HepG2 (cell line): ENCODE measurements at regions not wholly inside any gene's neighbourhood (a gene's known extent, or its start where the extent isn't known, plus 50 kb on each side); places are given as distances from the start of the nearest gene placed in this dataset.

Experiments used
- ATAC-seq: fragments of 200-7000 bp; cut with Tn5 transposase; 3 replicates; pipeline ENCODE4 v1.9.1; 2020; ENCODE audit warnings: mild to moderate bottlenecking, moderate library complexity
- BruUV-seq: library from RNA; stranded (reverse); fragments of 400-500 nt; replicated peaks from 2 replicates; lab custom pipeline; 2021; lab: Mats Ljungman, UMichigan
- CTCF ChIA-PET: fragments of 300-600 bp; formaldehyde crosslinking; extraction: SDS; loops from one replicate; lab custom pipeline; 2021; ENCODE audit warnings: low total read pairs, inconsistent platforms, low intra/inter-chr PET ratio; lab: Yijun Ruan, JAX
- POLR2A ChIA-PET: fragments of 350-600 bp; sonication (Branson Sonifier 250); formaldehyde crosslinking; loops from one replicate; lab custom pipeline; 2020; ENCODE audit warnings: antibody characterized with exemption, inconsistent platforms; lab: Yijun Ruan, JAX
- DNase-seq: peaks from one replicate; pipeline ENCODE4 v3.0.0-alpha.2; 2015; ENCODE audit warnings: low spot score
- FAIRE-seq: peaks from 3 replicates; lab custom pipeline; 2011; peaks lifted over from hg19 to GRCh38; lab: Jason Lieb, UNC
- H2AFZ ChIP-seq: one replicate; pipeline ENCODE4 v1.6.1; 2011; ENCODE audit warnings: low read length, inconsistent platforms
- H3K27ac ChIP-seq: fragments of 300-600 bp; 3 replicates; pipeline ENCODE4 v1.8.0; 2011; ENCODE audit warnings: mixed run types, mild to moderate bottlenecking, mixed read lengths, low read length, inconsistent platforms; ENCODE audit not compliant: insufficient read depth; ENCODE audit errors: extremely low read length
- H3K27me3 ChIP-seq, 2 experiments: fragments of 200-600 bp in 1 of 2; 2 replicates in 1 of 2; 3 replicates in 1 of 2; pipeline versions ENCODE4 v1.6.0 to v1.8.0; 2011; ENCODE audit warnings: low read length in 2 of 2, mild to moderate bottlenecking in 2 of 2, moderate library complexity in 2 of 2, inconsistent platforms in 1 of 2; ENCODE audit not compliant: insufficient read depth in 2 of 2, control insufficient read depth in 1 of 2
- H3K36me3 ChIP-seq, 2 experiments: fragments of 200-600 bp in 1 of 2; replicated peaks in 1 of 2; 2 replicates in 1 of 2; 3 replicates in 1 of 2; pipeline versions ENCODE4 v1.5.1 to v1.8.0; 2011; ENCODE audit warnings: low read length in 2 of 2, inconsistent platforms in 1 of 2; ENCODE audit not compliant: insufficient read depth in 2 of 2, control insufficient read depth in 1 of 2
- H3K4me1 ChIP-seq: 2 replicates; pipeline ENCODE4 v1.5.1; 2012; ENCODE audit warnings: low read length, inconsistent platforms; ENCODE audit not compliant: insufficient read depth
- H3K4me2 ChIP-seq: 2 replicates; pipeline ENCODE4 v1.6.0; 2011; ENCODE audit warnings: low read depth, low read length, inconsistent platforms
- H3K4me3 ChIP-seq, 3 experiments: fragments of 200-600 bp in 1 of 3; sonication (generic), shearing (Covaris generic) in 1 of 3; replicated peaks in 1 of 3; 2 replicates each; pipeline ENCODE4 v1.5.1; 2011 to 2016; ENCODE audit warnings: low read length in 3 of 3, inconsistent platforms in 2 of 3, low read depth in 2 of 3, mild to moderate bottlenecking in 2 of 3, control low read depth in 1 of 3, mixed read lengths in 1 of 3; ENCODE audit not compliant: insufficient read depth in 1 of 3
- H3K79me2 ChIP-seq: one replicate; pipeline ENCODE4 v1.6.1; 2011; ENCODE audit warnings: low read length, inconsistent platforms; ENCODE audit not compliant: insufficient read depth
- H3K9ac ChIP-seq: 2 replicates; pipeline ENCODE4 v1.6.0; 2011; ENCODE audit warnings: mild to moderate bottlenecking, low read depth, low read length, inconsistent platforms; ENCODE audit not compliant: insufficient read depth
- H3K9me3 ChIP-seq: 2 replicates; pipeline ENCODE4 v1.5.1; 2012; ENCODE audit warnings: mild to moderate bottlenecking, low read length
- H4K20me1 ChIP-seq: 2 replicates; pipeline ENCODE4 v1.6.0; 2011; ENCODE audit warnings: inconsistent platforms, mild to moderate bottlenecking, low read length, moderate library complexity; ENCODE audit not compliant: insufficient read depth
- CEBPB ChIP-seq: IDR thresholded peaks from 2 replicates; pipeline ENCODE4 v1.6.1; 2011; ENCODE audit warnings: low read depth, low read length, improper control_type of control experiment, borderline replicate concordance
- KLF6 ChIP-seq: IDR thresholded peaks from 2 replicates; pipeline ENCODE4 v1.8.0; 2016; ENCODE audit warnings: missing biosample characterization, missing genetic modification reagents
- MXD4 ChIP-seq: IDR thresholded peaks from 2 replicates; pipeline ENCODE4 v1.6.1; 2016; ENCODE audit warnings: mild to moderate bottlenecking, missing biosample characterization, missing genetic modification reagents
- NFIC ChIP-seq: IDR thresholded peaks from 2 replicates; pipeline ENCODE4 v1.6.1; 2012; ENCODE audit warnings: mild to moderate bottlenecking, low read length, inconsistent platforms
- RARA ChIP-seq: IDR thresholded peaks from 2 replicates; pipeline ENCODE4 v1.6.1; 2016; ENCODE audit warnings: missing genetic modification reagents, missing compliant biosample characterization
- SMAD3 ChIP-seq: sonication (generic); formaldehyde crosslinking; IDR thresholded peaks from 2 replicates; pipeline ENCODE4 v1.4.0; 2020; ENCODE audit warnings: missing genetic modification reagents
- ZBTB20 ChIP-seq: sonication (generic); formaldehyde crosslinking; IDR thresholded peaks from 2 replicates; pipeline ENCODE4 v1.8.1; 2023; ENCODE audit warnings: missing genetic modification reagents, low read depth, mild to moderate bottlenecking, borderline replicate concordance
- ZNF501 ChIP-seq: sonication (generic); formaldehyde crosslinking; IDR thresholded peaks from 2 replicates; pipeline ENCODE4 v1.5.1; 2020; ENCODE audit warnings: mild to moderate bottlenecking, moderate library complexity, missing genetic modification reagents
- ZNF562 ChIP-seq: sonication (generic); formaldehyde crosslinking; IDR thresholded peaks from 2 replicates; pipeline ENCODE4 v1.8.0; 2022; ENCODE audit warnings: missing genetic modification reagents, borderline replicate concordance
- ZNF839 ChIP-seq: sonication (generic); formaldehyde crosslinking; IDR thresholded peaks from 2 replicates; pipeline ENCODE4 v1.4.0; 2020; ENCODE audit warnings: missing genetic modification reagents, mild to moderate bottlenecking, borderline replicate concordance
- WGBS: methylation state at CpG from one replicate; pipeline ENCODE4 v1.1.6; 2017; ENCODE audit warnings: low lambda C conversion rate; 5-methylcytosine and 5-hydroxymethylcytosine counted together
- in situ Hi-C: cut with HindIII; loops from 2 replicates; pipeline ENCODE4 v1.10.0; 2017; ENCODE audit warnings: low pct_unique_long_range_greater_than_20kb; ENCODE audit not compliant: extremely low pct_ligation_motif_present
- intact Hi-C: fragments of 100-400 bp; cut with micrococcal nuclease; formaldehyde crosslinking; loops from one replicate; pipeline ENCODE4 v1.10.0; 2022; ENCODE audit not compliant: unreplicated experiment
- TF ChIP-seq, protein P1 (sequence below): sonication (generic); formaldehyde crosslinking; IDR thresholded peaks from 2 replicates; pipeline ENCODE4 v1.4.0; 2020; ENCODE audit warnings: low read depth, mild to moderate bottlenecking, missing genetic modification reagents
- TF ChIP-seq, protein P2 (sequence below), 2 experiments: sonication (generic) in 1 of 2; formaldehyde crosslinking in 1 of 2; IDR thresholded peaks; 2 replicates each; pipeline versions ENCODE4 v1.5.1 to v1.6.1; 2011 to 2020; ENCODE audit warnings: borderline replicate concordance in 1 of 2, low read depth in 1 of 2, low read length in 1 of 2, mild to moderate bottlenecking in 1 of 2, missing genetic modification reagents in 1 of 2, moderate library complexity in 1 of 2
- TF ChIP-seq, protein P3 (sequence below), 2 experiments: fragments of 450-650 bp in 1 of 2; sonication (generic) in 1 of 2; formaldehyde crosslinking; IDR thresholded peaks; 2 replicates each; pipeline versions ENCODE4 v1.5.0 to v1.8.0; 2020 to 2022; ENCODE audit warnings: mild to moderate bottlenecking in 1 of 2, missing genetic modification reagents in 1 of 2

DNA sequence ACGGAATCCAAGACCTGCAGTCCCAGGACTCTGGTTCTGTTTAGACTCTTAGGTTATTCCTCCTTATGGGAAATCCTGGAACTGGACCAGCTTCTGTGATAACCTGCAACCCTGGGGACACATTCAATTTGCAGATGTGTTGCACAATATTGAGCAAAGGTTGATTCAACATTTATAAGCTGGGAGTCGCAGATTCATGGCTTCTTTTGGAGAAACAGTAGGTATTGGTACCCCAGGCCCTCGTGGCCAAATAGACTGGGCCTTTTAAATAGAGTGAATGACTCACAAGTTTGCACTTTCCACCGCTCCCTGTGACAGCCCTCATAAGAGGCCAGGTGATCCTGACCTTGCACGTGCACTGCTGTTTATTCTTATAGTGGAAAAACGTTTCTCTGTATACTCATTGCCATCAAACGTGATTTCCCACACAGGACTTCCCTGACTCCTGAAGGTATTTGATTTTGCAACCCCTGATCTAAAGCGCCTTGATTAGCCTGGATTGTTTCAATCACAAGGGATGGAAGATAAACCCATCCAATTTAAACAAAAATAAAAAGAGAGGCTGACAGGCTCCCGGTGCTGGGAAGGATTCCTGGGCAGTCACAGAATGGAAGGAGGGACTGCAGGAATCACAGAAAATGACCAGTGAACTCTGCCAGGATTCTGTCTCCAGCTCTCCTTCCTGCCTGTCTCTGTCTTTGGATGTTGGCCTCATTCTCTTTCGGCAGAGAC, 98.0 kb downstream of the VCPKMT start (continued):
- TF ChIP-seq CEBPB (peak; percentile 97), MXD4 (CRISPR knock-in tag) (peak; percentile 29; the same call in 1 of the 2 replicates), RARA (CRISPR knock-in tag) (peak; percentile 62), ZNF501 (CRISPR knock-in tag) (peak; percentile 59; the same call in 1 of the 2 replicates), NFIC (0 out of 2 replicates have a peak, but pooled peaks have one; percentile 59), SMAD3 (CRISPR knock-in tag) (peak; percentile 44; the same call in 1 of the 2 replicates), ZNF562 (CRISPR knock-in tag) (no peak)
- TF ChIP-seq, protein P1, sequence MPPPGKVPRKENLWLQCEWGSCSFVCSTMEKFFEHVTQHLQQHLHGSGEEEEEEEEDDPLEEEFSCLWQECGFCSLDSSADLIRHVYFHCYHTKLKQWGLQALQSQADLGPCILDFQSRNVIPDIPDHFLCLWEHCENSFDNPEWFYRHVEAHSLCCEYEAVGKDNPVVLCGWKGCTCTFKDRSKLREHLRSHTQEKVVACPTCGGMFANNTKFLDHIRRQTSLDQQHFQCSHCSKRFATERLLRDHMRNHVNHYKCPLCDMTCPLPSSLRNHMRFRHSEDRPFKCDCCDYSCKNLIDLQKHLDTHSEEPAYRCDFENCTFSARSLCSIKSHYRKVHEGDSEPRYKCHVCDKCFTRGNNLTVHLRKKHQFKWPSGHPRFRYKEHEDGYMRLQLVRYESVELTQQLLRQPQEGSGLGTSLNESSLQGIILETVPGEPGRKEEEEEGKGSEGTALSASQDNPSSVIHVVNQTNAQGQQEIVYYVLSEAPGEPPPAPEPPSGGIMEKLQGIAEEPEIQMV: no peak

DNA sequence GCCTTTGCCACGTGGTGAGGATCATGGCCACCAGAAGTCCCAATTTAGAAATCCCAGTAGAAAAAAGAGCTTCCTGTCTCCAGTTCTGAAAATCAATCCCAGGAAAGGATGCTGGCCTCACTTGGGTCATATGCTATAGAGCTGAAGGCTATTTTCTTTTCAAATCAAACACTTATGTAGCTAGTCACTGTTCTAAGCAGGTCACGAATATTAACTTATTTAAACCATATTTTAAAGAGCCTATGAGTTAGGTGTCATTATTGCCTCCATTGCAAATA, 97.5 kb downstream of the VCPKMT start:
- ATAC-seq (no peak), FAIRE-seq (no peak), DNase-seq (no peak)
- H4K20me1 ChIP-seq: no peaks in the 10 kb centered on the region
- H3K9me3 ChIP-seq: peaks cover 15% of the 10 kb centered on the region
- no TSS peak for BruUV-seq
- H2AFZ ChIP-seq: no peak overlapping the region
- H3K27ac ChIP-seq: no peak overlapping the region
- no peak overlapping the region for H3K9ac ChIP-seq
- H3K27me3 ChIP-seq: no peaks in the 10 kb centered on the region; a peak in 1 of 5 replicates
- no peaks in the 10 kb centered on the region for H3K79me2 ChIP-seq
- TF ChIP-seq, protein P2, sequence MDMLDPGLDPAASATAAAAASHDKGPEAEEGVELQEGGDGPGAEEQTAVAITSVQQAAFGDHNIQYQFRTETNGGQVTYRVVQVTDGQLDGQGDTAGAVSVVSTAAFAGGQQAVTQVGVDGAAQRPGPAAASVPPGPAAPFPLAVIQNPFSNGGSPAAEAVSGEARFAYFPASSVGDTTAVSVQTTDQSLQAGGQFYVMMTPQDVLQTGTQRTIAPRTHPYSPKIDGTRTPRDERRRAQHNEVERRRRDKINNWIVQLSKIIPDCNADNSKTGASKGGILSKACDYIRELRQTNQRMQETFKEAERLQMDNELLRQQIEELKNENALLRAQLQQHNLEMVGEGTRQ (IDR thresholded peaks at IDR 0.05; ENCODE audit: low read depth, low read length): no peak
- TF ChIP-seq, protein P2 (CRISPR knock-in tag; IDR thresholded peaks at IDR 0.05; ENCODE audit: borderline replicate concordance): 0 out of 2 replicates have a peak, but pooled peaks have one; percentile 4
- TF ChIP-seq ZNF839 (CRISPR knock-in tag): no peak
- no peak for TF ChIP-seq ZBTB20 (CRISPR knock-in tag)
- TF ChIP-seq, protein P3, sequence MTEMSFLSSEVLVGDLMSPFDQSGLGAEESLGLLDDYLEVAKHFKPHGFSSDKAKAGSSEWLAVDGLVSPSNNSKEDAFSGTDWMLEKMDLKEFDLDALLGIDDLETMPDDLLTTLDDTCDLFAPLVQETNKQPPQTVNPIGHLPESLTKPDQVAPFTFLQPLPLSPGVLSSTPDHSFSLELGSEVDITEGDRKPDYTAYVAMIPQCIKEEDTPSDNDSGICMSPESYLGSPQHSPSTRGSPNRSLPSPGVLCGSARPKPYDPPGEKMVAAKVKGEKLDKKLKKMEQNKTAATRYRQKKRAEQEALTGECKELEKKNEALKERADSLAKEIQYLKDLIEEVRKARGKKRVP (CRISPR knock-in tag; IDR thresholded peaks at IDR 0.05): 0 out of 4 replicates have a peak, but pooled peaks of 1 of the 2 experiments have one; percentile 12
- TF ChIP-seq KLF6 (CRISPR knock-in tag): 0 out of 2 replicates have a peak, but pooled peaks have one; percentile 11
- TF ChIP-seq, all 625 proteins: peak for 3
- 33% methylated on average over 2 of the region's 2 CpGs for WGBS
- Histone ChIP-seq H3K4me2 (peak overlapping the region; percentile 57), H3K36me3 (no peaks in the 10 kb centered on the region), H3K4me3 (peak overlapping the region in 1 of 3 experiments; percentile 17; a peak in 2 of 6 replicates), H3K4me1 (peaks cover 45% of the 10 kb centered on the region)
- in situ Hi-C loops (no loop called here), intact Hi-C loops (loop anchor here (5.0 kb wide), 1 partner anchor 43 kb away; no protein-coding TSS in a partner anchor)
- ChIA-PET CTCF (no interaction called here), POLR2A (interaction anchor here (1.3 to 4.3 kb wide), 5 partner anchors 12 to 43 kb away, joined by 3 to 41 read pairs (median 5); no protein-coding TSS in a partner anchor)
